CD1c-positive myeloid dendritic cell (primary cell): ENCODE measurements at regions not wholly inside any gene's neighbourhood (a gene's known extent, or its start where the extent isn't known, plus 50 kb on each side); places are given as distances from the start of the nearest gene placed in this dataset.

Experiments used
- DNase-seq: peaks from one replicate; pipeline ENCODE4 v3.0.0-alpha.2; 2016; ENCODE audit errors: extremely low spot score

DNA sequence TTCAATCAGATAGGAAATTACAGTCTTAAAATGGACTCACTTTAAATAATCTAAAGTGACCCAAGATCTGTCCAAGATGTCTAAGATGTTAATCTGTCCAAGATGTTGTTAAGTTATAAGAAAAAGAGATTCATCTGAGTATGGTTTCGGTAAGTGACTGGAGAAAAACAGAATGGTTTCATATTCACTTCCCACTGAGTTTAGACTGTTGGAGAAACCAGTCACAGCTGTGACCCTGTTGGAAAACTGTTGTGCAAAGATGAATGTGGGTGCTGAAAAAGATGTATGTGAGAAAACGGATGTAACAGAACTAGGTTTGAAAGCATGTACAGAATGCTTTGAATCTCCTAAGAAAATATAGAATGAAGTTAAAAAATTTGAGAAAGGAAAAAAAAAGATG lies 325.9 kb downstream of the COL12A1 start:
- DNase-seq, result no peak

DNA sequence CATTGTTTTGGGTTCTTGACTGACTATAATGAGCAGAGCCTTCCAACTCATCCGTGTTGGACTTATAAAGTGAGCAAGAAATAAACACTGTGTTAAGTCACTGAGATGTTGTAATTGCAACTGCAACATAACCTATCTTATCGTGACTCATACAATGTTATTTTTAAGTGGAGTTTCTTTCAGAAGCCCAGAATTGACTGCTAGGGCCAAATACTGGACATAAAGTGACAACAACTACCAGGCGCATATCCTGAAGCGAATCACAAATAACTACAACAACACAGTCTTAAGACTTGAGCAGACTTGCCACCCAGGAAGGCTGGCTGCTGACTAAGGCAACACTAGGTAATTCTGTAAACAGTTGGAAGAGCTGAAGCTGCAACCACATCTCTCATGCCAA lies 326.6 kb downstream of the COL12A1 start:
- DNase-seq, result no peak

DNA sequence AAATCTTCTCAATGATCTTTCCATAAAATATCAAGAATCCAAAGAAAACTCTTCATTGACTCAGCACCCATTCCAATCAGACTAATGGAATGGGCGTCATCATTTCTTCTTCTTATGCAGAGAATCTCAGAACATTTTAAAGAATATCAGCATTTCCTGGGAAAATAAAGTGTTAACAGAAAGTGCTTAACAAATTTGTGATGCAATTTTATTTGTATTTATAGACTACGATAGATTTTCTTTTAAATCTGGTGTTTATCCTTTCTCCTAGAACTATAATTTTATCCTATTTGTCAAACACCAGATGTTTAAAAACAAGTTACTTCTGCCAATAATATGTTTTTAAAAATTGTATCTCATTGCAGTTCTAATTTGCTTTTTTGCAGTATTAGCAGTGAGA lies 330.7 kb downstream of the COL12A1 start:
- no peak for DNase-seq

DNA sequence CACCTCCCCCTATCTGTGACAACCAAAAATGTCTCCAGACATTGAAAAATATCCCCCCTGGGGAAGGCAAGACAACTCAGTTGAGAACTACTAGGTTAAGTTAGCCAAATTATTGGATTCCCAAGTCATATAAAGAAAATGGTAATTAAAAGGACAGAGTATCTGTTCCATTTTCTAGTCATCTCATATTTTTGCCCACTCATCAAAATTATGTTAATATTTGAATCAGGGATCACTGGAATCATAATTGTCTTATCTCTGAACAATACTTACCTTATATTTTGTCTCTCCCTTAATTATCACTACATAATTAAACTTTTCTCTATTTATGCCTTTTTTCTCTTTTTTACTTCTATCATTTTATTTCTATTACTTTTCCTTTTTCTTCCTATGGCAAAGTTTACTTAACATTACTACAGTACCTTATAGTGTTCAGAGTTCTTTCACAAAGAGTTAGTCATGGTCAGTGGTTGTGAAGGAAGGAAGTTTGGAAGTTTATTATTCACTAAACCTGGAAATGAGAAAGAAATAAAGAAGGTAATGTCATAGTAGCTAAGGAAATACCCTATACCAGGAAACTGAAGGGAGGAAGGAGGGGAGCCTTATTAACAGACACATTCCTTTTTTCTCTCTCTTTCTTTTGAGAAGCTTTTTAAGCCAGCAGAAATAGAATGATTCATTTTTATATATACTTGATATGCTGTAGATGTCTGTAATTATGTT lies 332.9 kb downstream of the COL12A1 start:
- DNase-seq, result no peak

DNA sequence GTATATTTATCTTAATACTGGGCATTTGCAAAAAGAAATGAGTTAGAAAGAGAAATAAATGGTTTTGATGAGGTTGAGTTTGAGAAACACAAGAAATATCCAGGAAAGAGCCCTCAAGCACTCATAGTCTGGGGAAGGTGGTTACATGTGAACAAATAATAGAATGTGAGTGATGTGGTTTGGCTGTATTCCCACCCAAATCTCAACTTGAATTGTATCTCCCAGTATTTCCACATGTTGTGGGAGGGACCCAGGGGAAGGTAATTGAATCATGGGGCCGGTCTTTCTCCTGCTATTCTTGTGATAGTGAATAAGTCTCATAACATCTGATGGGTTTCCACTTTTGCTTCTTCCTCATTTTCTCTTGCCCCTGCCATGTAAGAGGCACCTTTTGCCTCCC lies 334.1 kb downstream of the COL12A1 start:
- DNase-seq, result no peak

DNA sequence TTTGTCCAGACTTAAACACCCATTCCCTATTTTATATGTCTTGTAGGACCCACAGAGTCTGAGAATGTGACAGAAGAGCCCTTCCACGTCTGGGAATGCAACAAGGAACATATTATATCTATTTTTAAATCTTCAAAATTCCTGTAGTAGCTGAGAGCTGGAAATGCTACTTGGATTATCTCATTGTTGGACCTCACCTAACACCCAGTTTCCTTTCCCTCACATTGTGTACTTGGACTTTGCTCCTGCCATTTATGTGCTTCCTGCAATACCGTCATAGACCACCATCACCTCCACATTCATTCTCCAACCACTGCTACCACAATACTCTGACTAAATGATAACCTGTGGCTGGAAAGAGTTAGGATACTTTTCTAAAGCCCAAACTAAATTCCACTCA lies 335.4 kb downstream of the COL12A1 start:
- DNase-seq, result no peak

DNA sequence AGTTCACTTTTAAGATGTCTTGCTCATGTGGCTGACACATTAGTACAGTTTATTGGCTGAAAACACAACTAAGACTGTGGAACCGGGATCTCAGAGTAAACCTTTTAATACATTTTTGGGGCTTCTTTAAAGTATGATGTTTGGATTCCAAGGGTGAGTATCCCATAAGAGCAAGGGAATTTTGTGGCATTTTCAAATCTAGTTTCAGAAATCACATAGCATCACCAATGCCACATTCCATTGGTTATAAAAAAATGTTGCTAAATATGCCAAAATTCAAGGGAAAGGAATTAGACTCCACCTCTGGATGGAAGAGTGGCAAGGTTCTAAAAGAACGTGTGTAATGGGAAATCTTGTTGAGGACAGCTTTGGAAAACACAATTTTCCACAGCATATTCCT lies 338.6 kb downstream of the COL12A1 start:
- no peak for DNase-seq

DNA sequence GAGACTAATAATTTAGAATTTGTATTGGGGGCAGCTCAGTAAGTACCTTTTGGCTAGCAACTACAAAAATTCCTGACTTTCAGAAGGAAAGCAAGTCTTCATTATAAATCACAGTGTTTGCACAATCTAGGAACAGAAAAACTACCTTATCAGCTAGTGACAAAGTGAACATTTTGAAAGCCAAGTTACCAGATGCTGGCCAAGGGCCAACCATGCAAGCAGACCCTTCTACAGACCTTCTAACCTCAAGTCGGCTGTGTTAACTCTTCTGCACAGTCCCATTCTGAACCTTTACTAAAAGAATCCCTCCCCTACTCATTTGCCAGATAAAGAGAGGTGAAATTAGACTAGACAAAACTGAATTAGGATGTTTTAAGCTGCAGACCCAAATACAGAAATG lies 341.9 kb downstream of the COL12A1 start:
- DNase-seq, result no peak

DNA sequence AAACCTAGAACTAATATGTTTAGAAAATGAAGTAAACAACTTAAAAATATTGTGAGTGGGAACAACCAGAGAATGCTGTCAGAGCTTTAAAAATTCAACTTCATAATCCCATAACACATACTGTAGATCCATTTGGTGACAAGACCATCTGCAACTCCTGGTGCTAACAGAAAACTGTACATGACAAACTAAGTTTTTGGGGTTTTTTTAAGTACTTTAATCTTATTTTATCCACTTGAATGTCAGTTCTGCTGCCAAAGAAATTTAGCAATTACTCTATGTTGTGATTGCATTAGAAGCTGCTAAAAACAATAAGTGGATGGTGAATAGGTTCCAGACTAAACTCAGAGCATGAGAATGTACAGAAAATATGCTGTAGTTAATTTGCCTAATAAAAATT lies 345.4 kb downstream of the COL12A1 start:
- DNase-seq, result no peak

DNA sequence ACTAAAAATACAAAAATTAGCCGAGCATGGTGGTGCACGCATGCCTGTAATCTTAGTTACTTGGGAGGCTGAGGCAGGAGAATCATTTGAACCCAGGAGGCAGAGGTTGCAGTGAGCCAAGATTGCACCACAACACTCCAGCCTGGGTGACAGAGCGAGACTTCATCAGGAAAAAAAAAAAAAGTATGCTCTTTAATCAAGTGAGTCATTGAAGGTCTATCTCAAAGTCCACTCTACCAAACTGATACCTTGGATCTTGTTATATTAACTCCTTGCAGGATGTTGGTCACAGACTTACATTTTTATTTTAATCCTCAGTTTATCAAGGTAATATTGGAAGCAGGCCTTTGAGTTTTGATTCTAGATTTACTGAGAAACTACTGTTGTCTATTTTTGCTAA lies 348.7 kb downstream of the COL12A1 start:
- DNase-seq, result no peak

DNA sequence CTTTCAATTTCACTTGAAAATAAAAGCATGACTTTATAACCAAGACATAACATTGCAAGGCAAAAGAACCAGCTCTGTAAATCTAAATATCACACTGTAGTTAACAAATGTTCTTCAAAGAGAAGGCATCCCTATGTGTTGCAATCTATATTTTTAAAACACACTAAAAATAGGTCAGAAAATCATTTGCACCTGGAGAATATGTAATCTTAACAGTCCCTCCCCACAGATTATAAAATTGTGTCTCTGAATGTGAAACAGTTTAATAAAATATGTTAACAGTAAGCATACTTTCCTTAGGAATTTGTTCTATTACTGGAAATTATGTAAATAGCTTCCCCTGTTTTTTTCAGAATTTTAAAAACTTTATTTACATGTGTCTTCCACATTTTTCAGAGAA lies 351.9 kb downstream of the COL12A1 start:
- no peak for DNase-seq

DNA sequence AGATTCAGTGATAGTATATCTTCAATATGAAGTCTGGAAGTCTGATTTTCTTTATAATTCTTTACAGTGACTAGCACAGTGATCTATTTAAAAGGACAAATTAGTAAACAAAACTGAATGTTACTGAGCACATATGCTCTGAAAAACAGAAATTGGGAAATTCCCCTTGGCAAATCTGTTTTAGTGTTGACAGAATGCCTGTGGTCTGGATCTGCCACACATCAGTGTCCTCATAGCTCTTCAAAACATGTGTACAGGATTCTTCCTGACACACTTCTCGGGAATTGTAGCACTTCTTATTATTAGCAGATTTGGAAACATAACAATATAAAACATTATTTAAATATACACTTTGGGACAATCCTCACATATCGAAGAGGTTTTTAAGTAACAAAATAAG lies 354.3 kb downstream of the COL12A1 start:
- DNase-seq, result no peak

DNA sequence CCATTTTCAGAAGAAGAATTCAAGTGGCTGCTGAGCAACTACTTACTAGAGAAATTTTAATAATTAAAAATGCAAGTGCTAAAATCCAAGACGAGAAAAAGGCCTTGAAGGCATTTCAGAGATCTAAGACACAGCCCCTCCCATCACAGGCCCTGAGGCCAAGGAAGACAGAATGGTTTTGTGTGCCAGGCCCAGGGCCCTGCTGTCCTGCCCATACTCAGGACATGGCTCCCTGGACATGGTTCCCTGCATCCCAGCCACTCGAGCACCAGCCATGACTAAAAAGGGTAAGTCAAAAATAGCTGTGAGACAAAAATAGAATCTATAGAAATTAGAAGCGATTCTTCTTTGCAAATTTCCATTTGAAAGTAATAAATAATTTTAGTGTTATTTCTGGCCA lies 364.9 kb downstream of the COL12A1 start:
- no peak for DNase-seq

DNA sequence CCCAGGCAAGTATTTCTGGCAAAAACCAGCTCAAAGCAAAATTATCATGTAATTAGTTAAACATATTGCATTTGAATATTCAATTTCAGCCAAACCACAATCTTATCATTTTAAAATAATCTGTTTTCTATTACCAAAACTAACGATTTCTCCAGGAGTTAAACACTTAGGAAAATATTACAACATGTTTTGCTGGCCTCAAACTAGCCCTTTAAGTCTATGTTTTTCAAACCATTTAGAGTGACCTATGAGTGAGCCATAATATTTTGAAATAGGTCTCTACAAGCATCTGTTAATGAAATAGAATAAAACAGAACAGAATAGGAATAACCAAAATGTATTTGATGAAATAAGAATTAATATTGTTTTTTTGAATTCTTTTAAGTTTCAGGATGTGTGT lies 370.9 kb downstream of the COL12A1 start:
- DNase-seq, result no peak

DNA sequence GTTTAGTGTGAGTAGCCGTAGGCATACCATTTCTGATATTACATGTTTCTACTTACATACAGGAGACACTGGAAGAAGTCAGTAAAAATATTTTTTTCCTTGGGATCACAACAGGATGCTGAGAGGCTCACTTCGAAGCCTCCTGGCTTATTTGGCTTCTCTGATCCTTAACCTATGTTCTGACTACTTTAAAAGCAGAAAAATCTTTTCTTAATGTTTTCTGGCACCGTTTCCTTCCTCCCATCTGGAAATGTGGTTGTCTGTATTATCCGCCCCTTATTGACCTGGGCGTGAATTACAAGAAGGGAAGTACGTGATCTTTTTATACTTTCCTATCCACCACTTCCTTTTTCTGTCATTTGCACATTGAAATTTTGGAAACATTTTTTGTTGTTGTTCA lies 379.6 kb downstream of the COL12A1 start:
- DNase-seq, result no peak

DNA sequence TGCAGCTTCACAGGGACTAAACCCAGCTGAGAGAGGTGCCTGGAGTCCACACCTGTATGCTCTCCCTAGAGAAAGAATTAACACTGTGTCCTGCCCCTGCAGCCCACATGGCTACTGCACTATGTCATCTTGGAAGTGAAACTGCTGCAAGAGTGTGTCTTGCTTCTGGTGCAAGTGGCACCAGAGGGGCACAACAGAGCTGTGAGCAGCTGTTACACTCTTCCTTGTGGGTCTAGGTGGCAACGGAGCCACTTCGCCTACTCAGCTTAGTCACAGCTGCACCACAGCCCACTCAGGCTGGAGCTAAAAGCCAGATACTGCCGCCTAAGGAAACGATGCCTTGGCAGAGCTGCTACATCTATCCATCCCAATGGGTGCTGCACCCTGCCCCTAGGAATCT lies 391.4 kb downstream of the COL12A1 start:
- DNase-seq, result no peak

DNA sequence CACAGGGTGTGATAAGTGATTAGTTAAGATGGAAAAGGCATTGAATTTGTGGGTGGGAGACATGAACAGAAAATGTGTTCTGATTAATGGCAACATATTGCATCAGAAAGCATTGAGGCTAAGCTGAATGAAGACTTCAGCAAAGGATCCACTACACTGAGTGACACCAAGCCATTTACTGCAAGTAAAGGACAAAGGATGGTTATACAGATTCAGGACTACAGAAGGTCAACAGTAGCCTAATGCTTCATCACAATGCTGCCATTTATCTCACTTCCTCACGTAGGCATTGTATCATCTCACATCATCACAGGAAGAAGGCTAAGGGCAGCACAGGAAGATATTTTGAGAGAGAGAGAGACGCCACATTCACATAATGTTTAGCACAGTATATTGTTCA lies 398.2 kb downstream of the COL12A1 start:
- DNase-seq, result no peak

DNA sequence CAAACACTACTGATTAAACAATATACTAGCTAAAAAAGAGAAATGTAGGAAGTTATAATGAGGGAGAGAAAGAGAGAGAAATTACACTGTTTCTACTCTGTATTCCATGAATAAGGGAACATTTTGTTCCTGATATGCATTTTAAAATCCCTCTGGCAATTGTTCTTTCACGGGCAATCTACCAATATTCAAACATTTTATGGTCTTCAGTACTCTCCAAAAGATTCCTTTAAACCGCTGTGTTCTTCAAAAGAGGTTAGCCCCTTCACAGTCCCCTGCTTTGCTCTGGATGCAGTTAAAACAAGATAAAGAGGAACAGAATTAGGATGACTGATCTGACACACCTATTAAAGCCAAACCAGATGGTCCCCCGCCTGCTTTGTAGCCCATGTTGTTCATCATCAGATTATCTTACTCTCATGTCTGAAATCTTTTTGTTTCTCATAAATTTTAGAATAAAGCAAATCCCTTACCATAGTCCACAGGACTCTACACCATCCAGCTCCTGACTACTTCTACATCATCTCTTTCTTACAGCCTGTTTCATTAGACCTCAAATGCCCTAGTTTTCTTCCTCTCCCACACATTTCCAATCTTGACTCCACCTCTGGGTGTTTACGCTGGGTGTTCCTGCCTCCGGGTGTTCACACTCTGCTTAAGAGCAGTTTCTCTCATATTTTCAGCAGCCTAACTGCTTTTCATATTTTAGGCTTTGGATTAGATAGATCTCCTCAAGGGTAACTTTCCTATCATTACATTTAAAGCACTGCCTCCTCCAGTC lies 399.7 kb downstream of the COL12A1 start:
- no peak for DNase-seq

DNA sequence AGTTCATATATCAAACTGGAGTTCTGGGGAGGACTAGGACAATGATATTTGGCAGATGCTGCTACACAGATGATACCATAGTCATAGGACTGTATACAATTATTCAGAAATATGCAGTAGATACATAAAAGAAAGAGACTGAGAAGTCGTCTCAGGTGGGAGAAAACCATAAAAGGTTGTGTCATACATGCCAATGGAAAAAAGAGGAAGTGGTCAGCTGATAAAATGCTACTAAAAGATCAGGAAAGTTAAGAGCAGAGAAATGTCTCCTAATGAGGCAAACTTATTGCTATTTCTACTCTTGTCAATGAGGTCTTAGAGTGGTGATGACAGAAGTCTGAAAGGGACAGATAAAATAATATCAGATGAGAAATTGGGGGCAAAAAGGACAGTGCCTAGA lies 407.6 kb downstream of the COL12A1 start:
- no peak for DNase-seq

DNA sequence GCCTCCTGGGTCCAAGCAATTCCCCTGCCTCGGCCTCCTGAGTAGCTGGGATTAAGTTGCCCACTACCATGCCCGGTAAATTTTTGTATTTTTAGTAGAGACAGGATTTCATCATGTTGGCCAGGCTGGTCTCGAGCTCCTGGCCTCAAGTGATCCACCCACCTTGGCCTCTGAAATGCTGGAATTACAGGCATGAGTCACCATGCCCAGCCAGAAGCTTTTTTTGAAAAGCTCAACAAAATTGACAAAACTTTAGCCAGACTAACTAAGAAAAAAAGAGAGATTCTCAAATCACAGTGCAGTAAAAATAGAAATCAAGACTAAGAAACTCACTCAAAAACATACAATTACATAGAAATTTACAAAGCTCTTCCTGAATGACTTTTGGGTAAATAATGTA lies 420.6 kb downstream of the COL12A1 start:
- no peak for DNase-seq

DNA sequence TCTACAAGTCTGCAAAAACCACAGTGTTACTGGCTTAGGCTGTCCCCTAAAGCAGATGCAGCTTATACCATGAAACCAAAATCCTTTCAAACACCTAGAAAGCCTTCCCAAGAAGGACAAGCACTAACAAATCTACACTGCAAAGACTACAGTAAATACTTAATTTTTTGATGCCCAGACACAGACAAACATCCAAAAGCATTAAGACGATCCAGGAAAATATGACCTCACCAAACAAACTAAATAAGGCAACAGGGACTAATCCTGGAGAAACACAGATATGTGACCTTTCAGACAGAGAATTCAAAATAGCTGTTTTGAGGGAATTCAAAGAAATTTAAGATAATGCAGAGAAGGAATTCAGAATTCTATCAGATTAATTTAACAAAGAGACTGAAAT lies 423.5 kb downstream of the COL12A1 start:
- DNase-seq, result no peak

DNA sequence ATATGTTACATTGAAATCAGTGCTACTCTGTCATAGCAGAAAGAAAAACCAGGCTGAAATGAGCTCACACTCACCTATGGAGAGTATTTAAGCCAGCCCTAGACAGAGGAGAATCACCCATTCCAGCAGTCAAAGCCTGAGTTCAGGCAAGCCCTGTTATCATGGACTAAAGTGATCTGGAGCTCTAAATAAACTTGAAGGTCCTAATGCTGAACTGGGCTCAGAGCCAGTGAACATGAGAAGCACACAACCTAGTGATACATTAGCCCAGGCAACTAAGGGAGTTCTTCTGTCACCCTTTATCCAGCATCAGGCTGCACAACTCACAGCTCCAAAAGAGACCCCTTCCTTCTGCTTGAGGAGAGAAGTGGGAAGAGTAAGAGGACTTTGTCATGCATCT lies 425.0 kb downstream of the COL12A1 start:
- DNase-seq, result no peak

DNA sequence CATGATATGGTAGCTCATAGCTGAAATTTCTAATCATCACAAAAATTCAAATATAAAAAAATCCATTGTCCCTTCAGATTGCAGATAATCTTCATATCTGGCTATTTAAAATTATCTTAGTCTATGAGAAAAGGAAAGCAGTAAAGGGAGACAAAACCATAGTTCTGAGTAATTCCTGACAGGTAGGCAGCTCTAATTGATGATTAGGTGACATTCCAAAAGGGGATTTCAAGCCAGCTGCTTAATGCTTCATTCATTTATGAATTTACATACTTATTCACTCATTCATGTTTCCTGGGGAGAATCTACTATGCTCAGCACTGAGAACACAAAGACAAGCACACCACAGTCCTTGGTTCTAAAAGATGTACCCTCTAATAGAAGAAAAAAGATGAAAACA lies 437.1 kb downstream of the COL12A1 start:
- DNase-seq, result no peak

DNA sequence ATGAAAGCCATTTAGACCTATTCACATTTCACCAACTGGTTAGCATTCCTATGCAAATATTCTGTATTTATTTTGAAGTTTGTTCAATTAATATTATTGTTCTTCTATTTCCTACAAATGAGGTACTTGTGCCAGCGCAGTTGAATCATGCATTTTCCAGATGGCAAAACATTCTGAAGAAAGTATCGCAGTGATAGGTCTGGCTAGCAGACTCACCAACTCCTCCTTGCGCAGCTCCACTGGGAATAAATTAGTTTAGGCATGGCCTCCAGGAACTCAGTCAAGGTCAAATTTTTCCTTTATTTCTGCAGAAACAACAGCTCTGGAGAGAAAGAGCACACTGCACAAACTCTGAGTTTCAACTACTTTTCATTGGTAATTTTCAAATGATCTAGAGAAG lies 437.7 kb downstream of the COL12A1 start:
- no peak for DNase-seq
